ENCODE measurements at regions not wholly inside any gene's neighbourhood (a gene's known extent, or its start where the extent isn't known, plus 50 kb on each side); places are given as distances from the start of the nearest gene placed in this dataset.

- no peak for TF ChIP-seq CTCF (IDR thresholded peaks at IDR 0.05; ENCODE audit: low read depth, low read length)
- TF ChIP-seq MAX (IDR thresholded peaks at IDR 0.05; ENCODE audit: low read depth, low read length): no peak
These were observed 123.1 kb downstream of the ZMAT3 start for GRCh38 chr3:178948546-178948945.
